ENCODE measurements at regions not wholly inside any gene's neighbourhood (a gene's known extent, or its start where the extent isn't known, plus 50 kb on each side); places are given as distances from the start of the nearest gene placed in this dataset.

DNA sequence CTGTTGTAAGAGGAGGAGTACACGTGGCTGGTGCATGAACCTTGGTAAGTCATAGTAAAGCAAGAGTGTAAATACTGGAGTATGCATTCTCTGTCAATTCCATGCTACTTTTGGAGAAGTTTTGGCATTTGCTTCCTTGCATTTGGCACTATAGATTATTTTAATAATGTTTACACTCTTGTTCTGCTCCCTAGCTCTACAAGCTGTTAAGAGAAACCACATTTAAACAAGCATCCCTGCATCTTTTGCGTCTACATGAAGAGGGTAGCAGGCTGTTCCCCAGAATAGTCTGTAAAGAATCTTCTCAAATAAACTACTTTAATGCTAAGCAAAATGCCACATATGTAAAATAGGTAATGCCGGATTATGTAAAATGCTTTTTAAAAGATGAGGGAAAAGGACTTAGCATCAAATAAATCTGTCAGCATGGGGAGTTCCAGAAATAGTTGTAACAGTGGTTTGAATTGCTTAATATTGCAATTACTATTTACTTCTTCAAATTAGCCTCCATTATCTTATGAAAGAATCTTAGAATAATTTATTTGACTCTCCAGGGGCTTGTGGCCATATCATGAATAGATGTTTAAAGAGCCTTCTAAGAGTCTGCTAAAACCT, 2127.3 kb upstream of the WWC1 start:
- no peak overlapping the region for H3K4me3 ChIP-seq (ENCODE audit: low read depth, low read length)

DNA sequence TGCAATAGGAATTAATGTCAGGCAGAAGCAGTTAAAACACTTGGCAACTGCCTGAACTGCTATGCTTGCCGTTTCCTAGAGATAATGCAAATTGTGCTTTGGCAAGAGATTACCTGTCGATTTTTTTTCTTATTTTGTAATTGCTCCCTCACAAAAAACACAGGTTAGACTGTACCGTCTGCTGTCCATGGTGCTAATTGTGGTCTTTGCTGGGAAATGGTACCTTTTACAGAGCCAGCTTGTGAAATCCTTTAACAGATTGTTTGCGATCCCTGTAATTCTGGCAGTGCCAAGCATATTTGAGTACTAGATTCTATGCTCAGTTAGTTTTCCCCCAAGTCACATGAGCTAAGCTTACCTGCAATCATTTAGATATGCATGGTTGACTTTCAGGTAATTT, 2125.8 kb upstream of the WWC1 start:
- no peak overlapping the region for H3K4me3 ChIP-seq (ENCODE audit: low read depth, low read length)

DNA sequence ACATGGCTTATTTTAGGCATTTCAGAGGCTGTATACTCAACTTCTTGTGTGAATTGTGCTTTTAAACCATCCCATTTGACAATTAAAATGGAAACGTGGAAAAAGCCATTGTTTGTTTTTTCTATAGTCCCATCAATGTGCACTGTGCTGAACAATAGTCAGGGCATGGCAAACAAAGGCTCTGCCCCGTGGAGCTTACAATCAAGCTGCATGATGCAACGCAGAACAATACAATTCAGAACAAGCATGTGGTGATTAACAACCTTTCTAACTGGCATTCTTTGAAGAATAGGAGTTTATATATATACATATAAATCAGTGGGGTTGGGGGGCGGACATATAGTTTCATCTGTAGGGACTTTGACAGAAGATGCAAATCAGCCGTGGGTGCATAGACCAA, 2125.4 kb upstream of the WWC1 start:
- no peak overlapping the region for H3K4me3 ChIP-seq (ENCODE audit: low read depth, low read length)

DNA sequence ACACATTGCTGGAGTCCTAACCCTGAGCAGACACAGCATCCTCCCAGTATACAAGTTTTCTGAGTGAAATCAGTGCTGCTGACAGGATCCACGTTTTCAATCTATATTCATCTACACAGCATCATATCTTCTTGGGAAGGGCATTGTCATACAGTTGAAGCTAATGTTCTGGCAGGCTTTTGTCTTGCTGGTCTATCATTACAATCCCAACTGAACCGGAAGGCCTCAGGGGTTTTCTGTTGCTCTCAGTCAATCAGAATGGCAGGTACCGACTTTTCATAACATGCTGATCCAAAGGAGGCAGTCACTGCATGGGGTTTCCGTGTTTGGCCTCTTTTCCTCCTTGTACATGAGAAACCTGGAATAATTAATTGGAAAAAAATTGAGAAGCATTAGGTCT, 2118.8 kb upstream of the WWC1 start:
- H3K4me3 ChIP-seq (ENCODE audit: low read depth, low read length): no peak overlapping the region

DNA sequence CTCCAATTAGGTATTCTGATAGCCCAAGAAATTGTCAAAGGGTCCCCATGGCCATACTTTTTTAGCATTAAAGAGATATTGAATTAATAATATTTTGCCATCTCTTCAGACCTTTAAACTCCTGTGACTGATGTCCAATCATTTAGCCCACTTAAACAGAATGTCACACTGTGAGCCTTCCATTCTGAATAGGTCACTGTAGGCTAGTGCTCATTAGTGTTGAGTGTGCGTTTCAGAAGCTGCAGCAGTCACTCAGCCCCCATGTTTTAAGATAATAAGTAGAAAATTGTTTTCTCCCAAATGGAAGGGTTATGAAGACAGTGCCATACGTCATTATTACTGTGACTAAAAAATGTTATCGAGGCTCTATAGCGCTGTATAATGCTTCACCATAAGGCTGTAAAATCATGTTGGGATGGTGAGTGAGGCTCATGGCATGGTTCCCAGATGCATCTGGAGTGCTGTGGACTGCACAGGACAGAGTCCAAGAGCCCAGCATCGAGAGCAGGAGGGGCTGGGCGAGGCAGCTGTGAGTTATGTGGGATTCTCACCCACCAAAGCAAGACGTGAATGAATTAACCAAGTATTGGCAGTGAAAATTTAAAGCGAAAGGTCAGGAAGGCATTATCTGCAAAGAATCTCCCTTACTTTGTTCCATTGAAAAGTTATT, 2112.9 kb upstream of the WWC1 start:
- no peak overlapping the region for H3K4me3 ChIP-seq (ENCODE audit: low read depth, low read length)

DNA sequence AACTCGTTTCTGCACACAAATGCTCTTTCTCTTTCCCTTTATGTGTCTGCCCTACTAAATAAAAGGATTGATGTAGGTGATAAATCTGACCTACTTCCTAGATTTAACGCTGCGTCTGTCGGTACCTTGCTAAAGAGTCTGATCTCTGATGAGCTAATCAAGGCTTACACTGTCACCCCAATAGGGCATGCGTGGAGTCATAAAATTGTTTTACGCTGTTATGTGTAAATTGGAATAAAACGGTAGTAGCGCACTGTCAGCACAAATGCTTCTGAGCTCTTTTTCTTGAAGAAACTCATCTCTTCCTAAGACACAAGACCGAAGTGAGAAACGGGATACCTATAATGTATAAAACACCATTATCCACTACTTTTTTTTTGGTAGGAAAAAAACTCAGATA, 2106.3 kb upstream of the WWC1 start:
- no peak overlapping the region for H3K4me3 ChIP-seq (ENCODE audit: low read depth, low read length)

DNA sequence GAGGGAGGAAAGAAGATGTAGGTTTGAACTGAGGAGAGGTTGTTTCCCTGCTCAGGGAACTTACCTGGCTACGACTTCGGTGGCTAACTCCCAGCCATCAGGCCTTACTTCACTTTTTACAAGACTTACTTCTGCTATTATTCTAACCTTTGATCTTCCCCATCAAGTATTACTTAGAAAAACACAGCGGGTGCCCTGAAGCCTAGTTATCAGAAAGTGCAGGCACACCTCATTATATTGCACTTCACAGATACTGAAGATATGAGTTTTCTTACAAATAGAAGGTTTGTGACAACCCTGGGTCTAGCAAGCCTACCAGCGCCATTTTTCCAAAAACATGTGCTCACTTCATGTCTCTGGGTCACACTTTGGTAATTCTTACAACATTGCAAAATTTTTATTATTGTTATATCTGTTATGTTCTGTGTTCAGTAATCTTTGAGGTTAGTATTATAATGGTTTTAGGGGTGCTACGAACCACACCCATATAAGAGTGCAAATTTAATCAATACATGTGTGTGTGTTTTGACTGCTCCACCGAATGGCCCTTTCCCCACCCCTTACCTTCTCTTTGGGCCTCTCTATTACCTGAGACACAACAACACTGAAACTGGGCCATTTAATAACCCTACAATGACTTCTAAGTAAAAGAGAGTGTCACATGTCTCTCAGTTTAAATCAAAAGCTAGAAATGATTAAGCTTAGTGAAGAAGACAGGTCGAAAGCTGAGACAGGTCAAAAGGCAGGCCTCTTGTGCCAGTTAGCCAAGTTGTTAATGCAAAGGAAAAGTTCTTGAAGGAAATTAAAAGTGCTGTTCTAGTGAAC, 2102.7 kb upstream of the WWC1 start:
- H3K4me3 ChIP-seq (ENCODE audit: low read depth, low read length): no peak overlapping the region

DNA sequence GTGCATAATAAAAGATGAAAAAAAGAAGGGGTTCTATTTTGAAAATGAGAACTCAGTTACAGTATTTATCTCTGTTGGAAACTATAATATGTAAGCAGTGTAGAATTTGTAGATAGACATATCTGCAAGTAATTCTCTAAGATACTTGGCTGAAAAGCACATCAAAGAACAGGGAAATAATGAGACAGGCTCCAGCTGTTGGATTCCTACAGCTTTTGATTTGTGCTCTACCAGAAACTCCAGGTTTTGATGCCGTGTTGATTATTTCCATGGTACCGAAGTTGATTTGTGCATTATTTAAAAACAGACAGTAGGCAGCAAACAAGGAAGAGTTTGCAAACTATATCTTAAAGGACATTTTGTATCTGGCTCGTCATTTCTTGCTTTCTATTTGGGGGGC, 2098.7 kb upstream of the WWC1 start:
- H3K4me3 ChIP-seq (ENCODE audit: low read depth, low read length): no peak overlapping the region

DNA sequence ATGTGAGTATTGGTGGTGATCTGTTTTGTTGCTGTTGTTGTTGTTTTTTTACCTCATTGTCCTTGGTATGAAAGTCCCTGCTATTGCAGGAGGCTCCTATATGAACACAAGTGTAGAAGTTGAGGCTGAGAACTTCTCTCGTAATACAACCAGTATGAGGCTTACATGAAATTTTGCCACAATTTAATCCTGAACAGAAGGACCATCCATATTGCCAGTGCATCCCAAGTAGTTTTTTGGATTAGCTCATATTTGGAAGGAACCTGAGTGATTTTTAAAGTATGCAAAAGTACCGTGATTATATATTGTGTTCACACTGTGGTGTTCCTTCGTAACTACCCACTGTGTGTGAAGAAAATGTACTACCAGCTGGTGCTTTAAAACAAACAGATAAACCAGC, 2095.5 kb upstream of the WWC1 start:
- no peak overlapping the region for H3K4me3 ChIP-seq (ENCODE audit: low read depth, low read length)

DNA sequence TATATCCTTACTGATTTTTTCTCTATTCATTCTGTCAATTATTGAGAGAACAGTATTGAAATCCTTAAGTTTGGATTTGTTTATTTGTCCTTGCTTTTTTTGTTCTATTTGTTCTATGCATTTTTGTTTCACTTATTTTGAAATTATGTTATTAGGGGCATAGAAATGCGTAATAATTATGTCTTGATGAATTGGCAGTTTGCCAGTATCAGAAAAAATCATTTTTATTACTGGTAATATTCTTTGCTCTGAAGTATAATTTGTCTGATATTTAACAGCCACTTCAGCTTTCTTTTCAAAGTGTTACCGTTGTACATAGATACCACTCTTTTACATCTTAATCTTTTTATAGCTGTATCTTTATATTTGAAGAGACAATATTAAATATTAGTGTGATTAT, 2090.9 kb upstream of the WWC1 start:
- H3K4me3 ChIP-seq (ENCODE audit: low read depth, low read length): no peak overlapping the region

DNA sequence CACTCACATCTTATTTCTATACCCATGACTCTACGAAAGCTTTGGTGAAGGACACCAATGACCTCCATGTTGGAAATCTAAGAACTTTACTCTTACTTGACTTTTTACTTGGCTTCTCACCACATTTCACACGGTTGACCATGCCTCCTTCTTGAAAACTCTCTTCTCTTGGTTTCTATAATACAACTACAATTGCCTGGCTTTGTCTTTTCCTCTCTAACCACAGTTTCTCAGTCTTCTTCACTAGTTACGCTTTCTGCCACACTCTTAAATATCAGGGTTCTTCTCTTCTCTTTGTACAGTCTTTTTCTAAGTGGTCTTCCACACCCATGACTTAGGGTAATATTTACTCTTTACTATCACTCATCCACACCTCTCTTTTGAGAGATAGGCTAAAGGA, 2079.8 kb upstream of the WWC1 start:
- H3K4me3 ChIP-seq (ENCODE audit: low read depth, low read length): no peak overlapping the region

DNA sequence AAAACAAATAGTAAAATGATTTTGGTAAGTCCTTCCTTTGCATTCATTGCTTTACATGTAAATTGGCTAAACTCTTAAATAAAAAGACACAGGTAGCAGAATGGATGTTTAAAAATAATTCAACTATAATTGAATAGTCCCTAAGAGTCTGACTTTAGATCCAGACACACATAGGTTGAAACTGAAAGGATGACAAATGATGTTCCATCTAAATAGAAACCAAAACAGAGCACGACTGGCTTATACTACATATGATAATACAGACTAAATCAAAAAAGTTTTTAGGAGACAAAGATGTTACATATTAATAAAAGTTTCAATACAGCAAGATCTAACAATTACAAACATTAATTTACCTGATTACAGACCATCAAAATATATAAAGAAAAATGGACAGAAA, 2055.1 kb upstream of the WWC1 start:
- H3K4me3 ChIP-seq (ENCODE audit: low read depth, low read length): no peak overlapping the region

DNA sequence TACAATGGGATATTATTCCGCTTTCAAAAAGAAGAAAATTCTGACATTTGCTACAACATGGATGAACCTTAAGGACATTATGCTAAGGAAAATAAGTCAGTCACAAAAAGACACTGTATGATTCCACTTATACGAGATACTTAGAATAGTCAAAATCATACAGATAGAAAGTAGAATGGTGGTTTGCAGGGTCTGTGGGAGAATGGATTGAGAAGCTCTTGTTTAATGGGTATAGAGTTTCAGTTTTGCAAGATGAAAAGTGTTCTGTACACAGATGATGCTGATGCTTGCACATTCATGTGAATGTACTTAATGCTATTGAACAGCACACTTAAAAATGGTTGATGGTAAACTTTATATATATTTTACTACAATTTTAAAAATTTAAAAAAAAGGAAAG, 2050.7 kb upstream of the WWC1 start:
- H3K4me3 ChIP-seq (ENCODE audit: low read depth, low read length): no peak overlapping the region

DNA sequence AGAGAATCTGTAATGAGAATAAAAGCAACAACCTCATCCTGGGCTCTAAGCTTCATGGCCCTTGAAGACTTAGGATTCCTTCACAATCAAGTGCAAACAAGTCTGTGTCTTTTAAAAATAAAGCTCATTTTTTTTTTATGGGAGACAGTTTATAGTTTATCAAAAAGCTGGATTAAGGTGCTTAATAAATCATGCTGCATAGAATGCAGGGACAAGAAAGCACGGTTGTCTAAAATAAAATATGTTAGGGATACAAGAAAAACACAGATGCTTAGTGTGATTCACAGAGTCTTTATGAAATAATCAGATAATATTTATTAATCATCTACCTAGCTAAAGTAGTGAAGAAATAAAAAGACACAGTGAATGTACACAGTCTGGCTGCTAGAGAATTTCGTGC, 2045.9 kb upstream of the WWC1 start:
- no peak overlapping the region for H3K4me3 ChIP-seq (ENCODE audit: low read depth, low read length)

DNA sequence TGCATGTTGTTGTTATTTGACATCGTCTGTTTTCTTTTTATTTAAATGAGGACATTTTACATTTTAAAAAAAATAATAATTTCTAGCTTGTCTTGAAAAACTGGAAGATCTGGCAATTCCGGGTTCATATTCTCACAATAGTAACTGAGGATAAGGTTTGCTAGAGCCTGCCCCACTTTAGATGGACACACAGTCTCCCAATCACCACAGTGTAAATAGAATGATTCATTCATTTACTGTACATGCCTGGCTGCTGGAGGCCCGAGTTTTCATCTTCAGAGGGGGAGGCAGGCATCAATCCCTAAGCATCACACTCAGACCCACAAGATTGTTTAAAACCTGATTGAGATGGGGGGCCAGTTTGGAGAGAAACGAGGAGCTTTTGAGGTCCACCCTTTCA, 2039.7 kb upstream of the WWC1 start:
- no peak overlapping the region for H3K4me3 ChIP-seq (ENCODE audit: low read depth, low read length)

DNA sequence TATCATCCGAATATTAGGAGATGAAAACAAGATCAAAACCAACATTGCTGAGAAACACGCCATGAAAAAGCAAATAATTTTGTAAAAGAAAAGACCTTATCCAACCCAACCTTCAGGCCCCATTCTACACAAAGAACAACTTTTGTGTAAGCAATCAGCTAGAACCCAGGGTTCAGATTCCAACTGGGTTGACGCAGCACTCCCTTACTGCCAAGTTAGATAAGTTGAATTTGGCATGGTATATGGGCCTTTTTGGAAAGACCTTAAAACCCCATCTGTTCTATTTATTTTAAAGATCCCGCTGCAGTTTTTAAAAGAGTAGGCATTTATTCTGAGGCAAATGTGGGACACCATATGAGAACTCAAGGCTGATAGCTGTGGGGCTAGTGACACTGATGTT, 2033.8 kb upstream of the WWC1 start:
- no peak overlapping the region for H3K4me3 ChIP-seq (ENCODE audit: low read depth, low read length)

DNA sequence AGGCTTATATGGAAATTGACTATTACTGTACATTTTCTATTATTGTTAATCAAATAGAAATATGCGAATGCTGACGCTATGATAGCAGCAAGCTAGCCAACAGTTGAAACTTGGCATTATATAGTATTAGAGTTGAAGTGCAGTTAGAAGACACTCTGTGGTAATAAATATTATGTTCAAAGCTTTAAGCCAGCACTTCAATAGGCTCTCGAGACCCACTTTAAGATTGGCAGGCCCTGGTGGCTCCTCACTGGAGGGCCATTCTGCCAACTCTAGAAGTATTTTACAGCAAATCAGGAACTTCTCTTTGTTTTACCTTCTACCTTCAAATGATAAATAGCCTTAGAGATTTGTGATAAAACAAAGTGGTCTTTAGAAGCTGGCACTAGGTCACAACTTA, 2029.0 kb upstream of the WWC1 start:
- no peak overlapping the region for H3K4me3 ChIP-seq (ENCODE audit: low read depth, low read length)

DNA sequence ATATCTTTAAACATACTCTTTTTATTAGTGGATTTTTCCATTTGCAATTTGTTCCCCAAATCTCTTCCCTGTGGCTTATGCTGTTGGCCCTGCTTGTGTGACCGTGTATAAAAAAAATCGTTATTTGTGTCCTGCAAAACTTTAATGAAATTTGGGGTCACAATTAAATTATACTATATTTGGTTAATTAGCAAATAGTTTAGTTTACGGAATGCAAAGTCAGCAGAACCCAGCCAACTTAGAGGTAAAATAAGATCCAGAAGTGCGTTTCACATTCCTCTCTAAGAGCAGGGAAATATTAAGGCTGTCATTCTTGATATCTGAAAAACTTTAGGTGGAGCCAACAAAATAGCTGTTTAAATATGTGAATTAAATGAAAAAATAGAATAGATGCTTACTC, 2023.5 kb upstream of the WWC1 start:
- no peak overlapping the region for H3K4me3 ChIP-seq (ENCODE audit: low read depth, low read length)

DNA sequence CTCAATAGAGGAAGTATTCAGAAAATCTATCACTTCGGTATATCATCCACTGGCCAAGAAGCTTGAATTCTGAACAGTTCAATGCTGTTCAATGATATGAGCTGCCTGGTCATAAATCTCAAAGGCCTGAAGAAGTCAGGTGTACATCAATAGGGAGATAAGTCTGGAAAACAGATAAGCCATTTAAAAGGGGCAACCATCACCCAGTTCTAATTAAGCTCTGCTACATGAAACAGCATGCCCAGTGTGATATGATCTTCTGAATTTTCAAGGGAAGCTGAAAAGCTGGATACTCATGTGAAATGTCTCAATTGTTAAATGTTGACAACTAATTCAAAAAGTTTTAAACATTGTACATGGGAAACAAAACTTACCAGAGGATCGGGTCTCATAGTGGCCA, 2020.7 kb upstream of the WWC1 start:
- H3K4me3 ChIP-seq (ENCODE audit: low read depth, low read length): no peak overlapping the region

DNA sequence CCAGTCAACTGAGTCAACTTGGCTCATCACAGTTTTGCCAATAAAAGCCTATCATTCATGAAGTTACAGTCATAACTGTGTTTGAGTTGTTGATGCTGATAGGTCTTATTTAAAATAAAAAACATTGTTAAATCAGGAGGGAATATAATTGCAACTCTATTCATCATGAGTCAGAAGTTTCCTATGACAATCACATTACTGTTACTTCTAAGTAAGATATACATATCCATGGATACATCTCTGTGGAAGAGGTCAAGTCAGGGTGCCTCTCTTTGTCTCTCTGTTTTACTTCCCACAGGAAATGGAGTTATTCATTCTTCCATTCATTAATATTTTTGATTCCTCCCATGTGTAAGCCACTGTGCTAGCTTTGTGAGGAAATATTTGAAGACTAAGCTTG, 2015.4 kb upstream of the WWC1 start:
- no peak overlapping the region for H3K4me3 ChIP-seq (ENCODE audit: low read depth, low read length)

DNA sequence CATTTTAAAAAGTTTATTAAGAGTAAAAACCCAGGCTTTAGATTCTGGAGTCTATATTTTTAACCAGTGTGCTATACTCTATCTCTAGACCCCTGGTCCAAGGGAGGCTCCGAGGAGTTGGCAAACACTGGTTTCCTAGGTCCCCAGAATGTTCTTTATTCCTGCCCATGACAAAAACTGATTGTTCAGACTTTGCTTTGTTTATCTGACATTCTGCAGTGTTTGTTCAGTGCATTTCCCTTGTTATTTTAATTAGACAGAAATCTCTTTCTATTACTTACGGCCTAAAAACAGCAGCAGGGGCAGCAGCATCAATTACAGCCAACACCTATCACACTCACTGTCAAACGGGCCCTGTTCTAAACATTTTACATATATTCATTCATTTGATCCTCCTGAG, 2011.6 kb upstream of the WWC1 start:
- H3K4me3 ChIP-seq (ENCODE audit: low read depth, low read length): no peak overlapping the region

DNA sequence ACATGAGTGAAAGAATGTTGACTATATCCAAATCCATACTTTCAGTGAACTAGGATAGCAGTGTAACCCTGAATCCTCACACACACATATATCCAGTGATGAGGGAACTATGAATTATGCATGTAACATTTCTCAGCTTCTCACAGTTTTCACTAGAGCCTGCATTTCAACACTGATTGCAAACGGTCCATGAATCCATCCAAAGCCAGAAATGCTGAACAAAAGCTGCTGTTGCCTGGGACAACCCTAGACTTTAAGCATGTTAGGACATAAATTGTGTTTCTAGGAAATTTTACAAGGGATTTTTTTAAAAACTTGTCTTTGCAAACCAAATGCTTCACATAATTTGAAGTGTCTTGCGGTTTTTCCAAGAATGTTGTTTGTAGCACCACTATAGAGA, 2010.0 kb upstream of the WWC1 start:
- no peak overlapping the region for H3K4me3 ChIP-seq (ENCODE audit: low read depth, low read length)

Measured in iPS-11a (cell line).